Glutamatergic neuron (in vitro differentiated cells): ENCODE measurements at regions not wholly inside any gene's neighbourhood (a gene's known extent, or its start where the extent isn't known, plus 50 kb on each side); places are given as distances from the start of the nearest gene placed in this dataset.

Source experiments
- DNase-seq: peaks from one replicate; pipeline ENCODE4 v3.0.0; 2022
- H3K27ac Mint-ChIP-seq: one replicate; pipeline ENCODE4 v1.8.0; 2020; ENCODE audit warnings: mild to moderate bottlenecking, mixed read lengths, inconsistent platforms; ENCODE audit not compliant: unreplicated experiment
- H3K27me3 Mint-ChIP-seq: one replicate; pipeline ENCODE4 v1.8.0; 2020; ENCODE audit warnings: mild to moderate bottlenecking, moderate library complexity, mixed read lengths, inconsistent platforms; ENCODE audit not compliant: unreplicated experiment
- H3K36me3 Mint-ChIP-seq: one replicate; pipeline ENCODE4 v1.8.0; 2020; ENCODE audit warnings: mild to moderate bottlenecking, mixed read lengths, inconsistent platforms; ENCODE audit not compliant: unreplicated experiment
- H3K4me1 Mint-ChIP-seq: one replicate; pipeline ENCODE4 v1.8.0; 2020; ENCODE audit warnings: mild to moderate bottlenecking, low read depth, mixed read lengths, inconsistent platforms; ENCODE audit not compliant: unreplicated experiment
- H3K4me3 Mint-ChIP-seq: one replicate; pipeline ENCODE4 v1.8.0; 2020; ENCODE audit warnings: mild to moderate bottlenecking, mixed read lengths, inconsistent platforms; ENCODE audit not compliant: unreplicated experiment
- H3K9me3 Mint-ChIP-seq: one replicate; pipeline ENCODE4 v1.8.0; 2020; ENCODE audit warnings: mild to moderate bottlenecking, moderate library complexity, mixed read lengths, inconsistent platforms; ENCODE audit not compliant: unreplicated experiment
- CTCF ChIP-seq: fragments of 200-600 bp; sonication (generic); IDR thresholded peaks from one replicate; pipeline ENCODE4 v1.5.0; 2021; ENCODE audit not compliant: partially characterized antibody, unreplicated experiment

GRCh38 chr2:236766850-236767249 is 197.2 kb downstream of the ACKR3 start:
- H3K36me3 Mint-ChIP-seq, result peaks cover 22% of the 10 kb centered on the region
- H3K9me3 Mint-ChIP-seq, result peaks cover 13% of the 10 kb centered on the region
- no peak for DNase-seq
- no peak for TF ChIP-seq CTCF
- no peak overlapping the region for H3K27ac Mint-ChIP-seq
- peaks cover 6% of the 10 kb centered on the region for H3K27me3 Mint-ChIP-seq
- H3K4me1 Mint-ChIP-seq, result peaks cover 18% of the 10 kb centered on the region
- H3K4me3 Mint-ChIP-seq, result no peak overlapping the region

DNA sequence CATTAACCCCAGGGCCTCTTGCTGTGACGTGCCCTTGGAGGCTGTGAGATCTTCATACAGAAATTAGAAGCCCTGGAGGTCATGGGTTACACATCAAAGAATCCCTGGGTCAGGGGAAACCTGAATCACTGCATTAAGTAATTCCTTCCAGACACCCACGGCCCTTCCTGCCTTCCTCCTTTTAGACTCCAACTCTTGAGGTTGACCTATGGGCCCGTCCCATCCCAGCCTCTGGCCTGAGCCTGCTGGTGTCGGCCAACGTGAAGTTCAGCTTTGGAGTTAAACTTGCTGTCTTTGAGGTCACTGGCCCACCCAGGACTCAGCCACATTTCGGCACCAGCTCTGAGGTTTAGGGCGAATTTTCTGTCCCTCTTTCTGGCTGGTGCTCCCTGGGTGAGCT is 198.3 kb downstream of the ACKR3 start:
- no peak for DNase-seq
- no peak overlapping the region for H3K4me3 Mint-ChIP-seq
- peaks cover 18% of the 10 kb centered on the region for H3K4me1 Mint-ChIP-seq
- no peak for TF ChIP-seq CTCF
- H3K27me3 Mint-ChIP-seq, result peaks cover 6% of the 10 kb centered on the region
- no peak overlapping the region for H3K27ac Mint-ChIP-seq
- peaks cover 13% of the 10 kb centered on the region for H3K9me3 Mint-ChIP-seq
- H3K36me3 Mint-ChIP-seq, result peaks cover 22% of the 10 kb centered on the region

GRCh38 chr2:236768393-236769140 is 198.9 kb downstream of the ACKR3 start:
- Mint-ChIP-seq H3K4me1 (peaks cover 18% of the 10 kb centered on the region), H3K27ac (no peak overlapping the region), H3K4me3 (no peak overlapping the region), H3K27me3 (peaks cover 6% of the 10 kb centered on the region), H3K36me3 (peaks cover 22% of the 10 kb centered on the region), H3K9me3 (peaks cover 13% of the 10 kb centered on the region)
- TF ChIP-seq CTCF, result no peak
- no peak for DNase-seq

DNA sequence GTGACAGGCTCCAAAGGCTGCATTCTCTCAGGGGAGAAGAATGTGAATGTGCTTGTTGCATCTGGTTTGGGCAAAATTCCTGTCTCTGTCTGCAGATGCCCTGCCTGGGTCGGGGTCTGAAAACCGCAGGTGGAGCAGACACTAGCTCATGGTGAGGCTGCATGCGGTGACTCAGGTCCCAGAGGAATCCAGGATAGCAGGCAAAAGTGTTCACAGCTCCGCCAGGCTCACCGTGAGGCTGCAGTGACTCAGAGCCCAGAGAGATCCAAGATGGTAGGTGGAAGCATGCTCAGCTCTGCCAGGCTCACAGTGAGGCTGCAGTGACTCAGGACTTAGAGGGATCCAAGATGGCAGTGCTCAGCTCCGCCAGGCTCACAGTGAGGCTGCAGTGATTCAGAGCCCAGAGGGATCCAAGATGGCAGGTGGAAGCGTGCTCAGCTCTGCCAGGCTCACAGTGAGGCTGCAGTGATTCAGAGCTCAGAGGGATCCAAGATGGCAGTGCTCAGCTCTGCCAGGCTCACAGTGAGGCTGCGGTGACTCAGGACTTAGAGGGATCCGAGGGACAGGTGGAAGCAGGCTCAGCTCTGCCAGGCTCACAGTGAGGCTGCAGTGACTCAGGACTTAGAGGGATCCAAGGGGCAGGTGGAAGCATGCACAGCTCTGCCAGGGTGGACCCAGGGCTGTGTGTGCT is 200.5 kb downstream of the ACKR3 start:
- peaks cover 13% of the 10 kb centered on the region for H3K9me3 Mint-ChIP-seq
- peaks cover 4% of the 10 kb centered on the region for H3K27me3 Mint-ChIP-seq
- H3K4me1 Mint-ChIP-seq, result peaks cover 12% of the 10 kb centered on the region
- TF ChIP-seq CTCF, result no peak
- H3K27ac Mint-ChIP-seq, result no peak overlapping the region
- no peak overlapping the region for H3K4me3 Mint-ChIP-seq
- H3K36me3 Mint-ChIP-seq, result peaks cover 22% of the 10 kb centered on the region
- no peak for DNase-seq
